GM12878 (cell line): ENCODE measurements at regions not wholly inside any gene's neighbourhood (a gene's known extent, or its start where the extent isn't known, plus 50 kb on each side); places are given as distances from the start of the nearest gene placed in this dataset.

Experiments used
- ATAC-seq: fragments of 200-7000 bp; cut with Tn5 transposase; 3 replicates; pipeline ENCODE4 v1.9.1; 2020; ENCODE audit warnings: mild to moderate bottlenecking, moderate library complexity
- BruUV-seq: library from RNA; stranded (reverse); fragments of 400-500 nt; replicated peaks from 2 replicates; lab custom pipeline; 2021; lab: Mats Ljungman, UMichigan
- CTCF ChIA-PET: fragments of 300-600 bp; sonication (Branson Sonifier 250); formaldehyde crosslinking; extraction: SDS; loops from one replicate; lab custom pipeline; 2021; ENCODE audit warnings: inconsistent platforms; lab: Yijun Ruan, JAX
- POLR2A ChIA-PET: fragments of 350-600 bp; formaldehyde crosslinking; extraction: SDS; loops from one replicate; lab custom pipeline; 2021; ENCODE audit warnings: inconsistent platforms; lab: Charles Lee
- RAD21 ChIA-PET: fragments of 300-600 bp; sonication (Branson Sonifier 250); formaldehyde crosslinking; loops from one replicate; lab custom pipeline; 2023; ENCODE audit warnings: antibody characterized with exemption; ENCODE audit not compliant: unreplicated experiment; lab: Charles Lee
- SMC1A ChIA-PET: fragments of 300-600 bp; sonication (Branson Sonifier 250); formaldehyde crosslinking; loops from one replicate; lab custom pipeline; 2023; ENCODE audit not compliant: unreplicated experiment, uncharacterized antibody; lab: Charles Lee
- DNase-seq: peaks from one replicate; pipeline ENCODE4 v3.0.0-alpha.2; 2011; ENCODE audit warnings: low read depth, low spot score
- FAIRE-seq: peaks from 3 replicates; lab custom pipeline; 2011; peaks lifted over from hg19 to GRCh38; lab: Jason Lieb, UNC
- H2AFZ ChIP-seq: 2 replicates; pipeline ENCODE4 v1.6.0; 2011; ENCODE audit warnings: low read depth, low read length, control low read depth; ENCODE audit not compliant: control insufficient read depth
- H3K27ac ChIP-seq: 2 replicates; pipeline ENCODE4 v1.5.1; 2011; ENCODE audit warnings: control low read depth; ENCODE audit not compliant: control insufficient read depth, insufficient read depth
- H3K27me3 ChIP-seq, 2 experiments: replicated peaks in 1 of 2; 2 replicates each; pipeline versions ENCODE4 v1.6.0 to v1.6.1; 2011; ENCODE audit warnings: low read length in 1 of 2; ENCODE audit not compliant: control insufficient read depth in 2 of 2, insufficient read depth in 2 of 2
- H3K36me3 ChIP-seq, 2 experiments: 2 replicates each; pipeline ENCODE4 v1.5.1; 2011; ENCODE audit warnings: low read length in 1 of 2; ENCODE audit not compliant: control insufficient read depth in 2 of 2, insufficient read depth in 2 of 2
- H3K4me1 ChIP-seq: 2 replicates; pipeline ENCODE4 v1.6.1; 2011; ENCODE audit warnings: mild to moderate bottlenecking, low read length, moderate library complexity, mixed read lengths; ENCODE audit not compliant: control insufficient read depth, insufficient read depth
- H3K4me2 ChIP-seq: 2 replicates; pipeline ENCODE4 v1.6.0; 2011; ENCODE audit warnings: control low read depth; ENCODE audit not compliant: control insufficient read depth, insufficient read depth
- H3K4me3 ChIP-seq: fragments of 200-600 bp; sonication (generic); 2 replicates; pipeline ENCODE4 v1.5.1; 2016
- H3K79me2 ChIP-seq: 2 replicates; pipeline ENCODE4 v1.6.0; 2011; ENCODE audit warnings: low read length; ENCODE audit not compliant: control insufficient read depth, insufficient read depth
- H3K9ac ChIP-seq: 2 replicates; pipeline ENCODE4 v1.8.0; 2011; ENCODE audit warnings: low read length, control low read depth, mixed read lengths; ENCODE audit not compliant: control insufficient read depth, insufficient read depth
- H3K9me3 ChIP-seq: replicated peaks from 3 replicates; pipeline ENCODE4 v1.5.1; 2011; ENCODE audit warnings: mild to moderate bottlenecking, low read length; ENCODE audit not compliant: control insufficient read depth, insufficient read depth
- H4K20me1 ChIP-seq: 2 replicates; pipeline ENCODE4 v1.6.0; 2011; ENCODE audit not compliant: control insufficient read depth, insufficient read depth
- CHD4 ChIP-seq: fragments of 200-600 bp; sonication (generic); IDR thresholded peaks from 2 replicates; pipeline ENCODE4 v1.6.1; 2016; ENCODE audit warnings: mild to moderate bottlenecking
- E4F1 ChIP-seq: fragments of 450-650 bp; IDR thresholded peaks from 2 replicates; pipeline ENCODE4 v1.6.1; 2018; ENCODE audit warnings: borderline replicate concordance, mild to moderate bottlenecking; ENCODE audit not compliant: partially characterized antibody
- KLF5 ChIP-seq: fragments of 450-650 bp; IDR thresholded peaks from 2 replicates; pipeline ENCODE4 v1.6.1; 2014; ENCODE audit warnings: mild to moderate bottlenecking; ENCODE audit not compliant: partially characterized antibody
- MYB ChIP-seq: fragments of 150-350 bp; IDR thresholded peaks from 2 replicates; pipeline ENCODE4 v1.6.1; 2014; ENCODE audit warnings: mild to moderate bottlenecking, low read depth, low read length, borderline replicate concordance
- PRDM15 ChIP-seq: fragments of 450-650 bp; formaldehyde crosslinking; IDR thresholded peaks from 2 replicates; pipeline ENCODE4 v1.4.0; 2020; ENCODE audit warnings: mild to moderate bottlenecking, moderate library complexity
- RBBP5 ChIP-seq: fragments of 200-600 bp; sonication (generic); conservative IDR thresholded peaks from 2 replicates; pipeline ENCODE4 v1.6.1; 2016
- SRF ChIP-seq, 2 experiments: IDR thresholded peaks; 2 replicates each; pipeline ENCODE4 v1.6.1; 2011; ENCODE audit warnings: low read depth in 2 of 2, low read length in 2 of 2, mild to moderate bottlenecking in 1 of 2, moderate library complexity in 1 of 2
- YY1 ChIP-seq: IDR thresholded peaks from 2 replicates; pipeline ENCODE4 v1.6.1; 2011; ENCODE audit warnings: low read depth, mild to moderate bottlenecking, low read length
- ZBED1 ChIP-seq: IDR thresholded peaks from 2 replicates; pipeline ENCODE4 v1.6.1; 2016; ENCODE audit warnings: borderline replicate concordance
- ZNF24 ChIP-seq: fragments of 450-650 bp; IDR thresholded peaks from 2 replicates; pipeline ENCODE4 v1.6.1; 2017; ENCODE audit warnings: antibody characterized with exemption, mild to moderate bottlenecking
- ZSCAN29 ChIP-seq: fragments of 450-650 bp; IDR thresholded peaks from 2 replicates; pipeline ENCODE4 v1.6.1; 2017; ENCODE audit warnings: mild to moderate bottlenecking, moderate library complexity
- WGBS: methylation state at CpG from one replicate; pipeline ENCODE4 v1.1.6; 2016; ENCODE audit warnings: low lambda C conversion rate; ENCODE audit not compliant: insufficient replicate concordance, insufficient coverage; ENCODE audit errors: missing lambda C conversion rate; 5-methylcytosine and 5-hydroxymethylcytosine counted together
- in situ Hi-C: fragments of 300-500 bp; cut with MboI; formaldehyde crosslinking; loops from 9 replicates; pipeline ENCODE4 v1.14.3; 2018; ENCODE audit warnings: mixed read lengths
- intact Hi-C: fragments of 100-400 bp; cut with micrococcal nuclease; formaldehyde crosslinking; loops from one replicate; pipeline ENCODE4 v1.14.2; 2022; ENCODE audit not compliant: unreplicated experiment

- no peak overlapping the region for H3K4me2 ChIP-seq
Measured at GRCh38 chr4:166308647-166309046, 435.6 kb downstream of the TLL1 start.

More at GRCh38 chr4:166308647-166309046, 435.6 kb downstream of the TLL1 start:
- no TSS peak for BruUV-seq
- DNase-seq = no peak
- no peaks in the 10 kb centered on the region for H3K4me1 ChIP-seq
- ATAC-seq = no peak
- CTCF ChIA-PET = interaction anchor here (1.3 kb wide), 1 partner anchor 9 kb away, joined by 3 read pairs; no protein-coding TSS in a partner anchor
- H3K79me2 ChIP-seq = no peaks in the 10 kb centered on the region
- H2AFZ ChIP-seq = no peak overlapping the region
- no peaks in the 10 kb centered on the region for H3K36me3 ChIP-seq
- no peak for FAIRE-seq
- H4K20me1 ChIP-seq = no peaks in the 10 kb centered on the region
- 55% methylated on average over 4 of the region's 4 CpGs for WGBS
- RAD21 ChIA-PET = no interaction called here
- in situ Hi-C loops = no loop called here
- intact Hi-C loops = no loop called here
- no peak overlapping the region for H3K27ac ChIP-seq
- no peak overlapping the region for H3K4me3 ChIP-seq
- POLR2A ChIA-PET = no interaction called here
- SMC1A ChIA-PET = interaction anchor here (1.0 to 1.1 kb wide), 2 partner anchors 13 to 34 kb away, joined by 3 read pairs; no protein-coding TSS in a partner anchor
- no peaks in the 10 kb centered on the region for H3K9me3 ChIP-seq
- H3K9ac ChIP-seq = no peak overlapping the region
- no peak for TF ChIP-seq MYB
- TF ChIP-seq KLF5 = no peak
- no peak for TF ChIP-seq PRDM15 (CRISPR knock-in tag)
- no peak for TF ChIP-seq RBBP5
- TF ChIP-seq CHD4 = no peak
- TF ChIP-seq SRF (IDR thresholded peaks at IDR 0.05; ENCODE audit: low read depth in 2 of 2, low read length in 2 of 2) = no peak
- no peak for TF ChIP-seq ZBED1
- TF ChIP-seq ZSCAN29 = no peak
- no peak for TF ChIP-seq ZNF24
- TF ChIP-seq E4F1 = no peak
- no peak for TF ChIP-seq YY1
- no peaks in the 10 kb centered on the region for H3K27me3 ChIP-seq
